SU-DHL-6 (cell line): ENCODE measurements at regions not wholly inside any gene's neighbourhood (a gene's known extent, or its start where the extent isn't known, plus 50 kb on each side); places are given as distances from the start of the nearest gene placed in this dataset.

ENCODE experiments used
- H2AFZ ChIP-seq: fragments of 200-600 bp; sonication (generic); 2 replicates; pipeline ENCODE4 v1.6.1; 2014; ENCODE audit warnings: low read depth, mild to moderate bottlenecking, moderate library complexity, mixed read lengths, antibody characterized with exemption, low read length; ENCODE audit not compliant: severe bottlenecking
- H3F3A ChIP-seq: fragments of 200-600 bp; shearing (Covaris generic); 2 replicates; pipeline ENCODE4 v1.6.0; 2016; ENCODE audit warnings: antibody characterized with exemption, mild to moderate bottlenecking; ENCODE audit not compliant: insufficient read depth
- H3K27ac ChIP-seq: fragments of 200-600 bp; sonication (generic); 2 replicates; pipeline ENCODE4 v1.5.1; 2016; ENCODE audit warnings: low read depth, mild to moderate bottlenecking, low read length, moderate library complexity, mixed read lengths
- H3K27me3 ChIP-seq: fragments of 200-600 bp; sonication (generic), shearing (Covaris generic); 2 replicates; pipeline ENCODE4 v1.6.0; 2014; ENCODE audit warnings: mild to moderate bottlenecking, low read length
- H3K36me3 ChIP-seq: fragments of 200-600 bp; sonication (generic); 2 replicates; pipeline ENCODE4 v1.6.1; 2014; ENCODE audit warnings: mild to moderate bottlenecking, low read length, mixed read lengths
- H3K4me2 ChIP-seq: fragments of 300-600, 200-600 bp; shearing (Covaris generic), sonication (generic); 2 replicates; pipeline ENCODE4 v1.6.0; 2014; ENCODE audit warnings: low read length, low read depth, mild to moderate bottlenecking; ENCODE audit not compliant: poor library complexity, severe bottlenecking
- H3K4me3 ChIP-seq: fragments of 200-600 bp; sonication (generic); 2 replicates; pipeline ENCODE4 v1.5.1; 2014; ENCODE audit warnings: antibody characterized with exemption, low read length, mild to moderate bottlenecking, mixed read lengths; ENCODE audit not compliant: insufficient read depth, poor library complexity, severe bottlenecking
- H3K79me2 ChIP-seq: fragments of 200-600 bp; sonication (generic); 2 replicates; pipeline ENCODE4 v1.6.1; 2014; ENCODE audit warnings: mild to moderate bottlenecking, low read length, moderate library complexity; ENCODE audit not compliant: insufficient read depth
- H3K9ac ChIP-seq: fragments of 200-600 bp; sonication (generic); 2 replicates; pipeline ENCODE4 v1.7.0; 2014; ENCODE audit warnings: mild to moderate bottlenecking, low read length
- H3K9me2 ChIP-seq: fragments of 200-600 bp; sonication (generic); replicated peaks from 2 replicates; pipeline ENCODE4 v1.6.1; 2014; ENCODE audit warnings: low read length; ENCODE audit not compliant: insufficient read depth
- H3K9me3 ChIP-seq: fragments of 200-600 bp; sonication (generic); 2 replicates; pipeline ENCODE4 v1.6.1; 2014; ENCODE audit warnings: low read length, mixed read lengths; ENCODE audit not compliant: insufficient read depth
- H4K20me1 ChIP-seq: fragments of 200-600 bp; sonication (generic); 2 replicates; pipeline ENCODE4 v1.6.1; 2014; ENCODE audit warnings: low read depth, mild to moderate bottlenecking, antibody characterized with exemption, low read length, moderate library complexity, mixed read lengths
- EZH2phosphoT487 ChIP-seq: fragments of 200-600 bp; sonication (generic), shearing (Covaris generic); conservative IDR thresholded peaks from 2 replicates; pipeline ENCODE4 v1.6.1; 2018; ENCODE audit warnings: mild to moderate bottlenecking, antibody characterized with exemption, low read length, moderate library complexity, mixed read lengths
- TF ChIP-seq, protein P1 (sequence below): fragments of 200-600 bp; sonication (generic); IDR thresholded peaks from one replicate; pipeline ENCODE4 v1.5.1; 2017; ENCODE audit warnings: antibody characterized with exemption, mild to moderate bottlenecking, low read length, moderate library complexity; ENCODE audit not compliant: insufficient read depth, poor library complexity, severe bottlenecking

DNA sequence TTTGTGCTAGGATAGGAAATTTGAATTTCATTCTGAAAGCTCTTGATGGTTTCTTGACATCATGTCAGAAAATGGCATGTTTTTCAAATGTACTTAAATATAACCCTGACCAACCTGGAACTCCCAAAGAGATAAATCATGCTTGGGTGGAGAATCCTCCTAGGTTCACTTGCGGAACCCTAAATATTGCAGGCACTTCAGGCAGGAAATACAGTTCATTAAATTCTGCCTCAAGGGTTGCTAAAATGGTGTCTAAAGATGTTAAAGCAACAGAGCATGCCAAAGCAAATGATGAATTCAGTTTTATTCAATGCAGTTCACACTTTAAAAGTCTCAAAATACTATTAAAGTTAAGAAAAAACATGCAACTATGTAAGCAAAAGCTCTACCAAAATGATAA, 415.9 kb downstream of the SLITRK6 start:
- Histone ChIP-seq H3K9me3 (no peaks in the 10 kb centered on the region), H3K4me2 (peak overlapping the region; percentile 9), H3K79me2 (no peaks in the 10 kb centered on the region), H3K9me2 (no peaks in the 10 kb centered on the region), H3K4me3 (no peak overlapping the region), H3K36me3 (no peaks in the 10 kb centered on the region), H4K20me1 (no peaks in the 10 kb centered on the region), H2AFZ (no peak overlapping the region), H3K27me3 (no peaks in the 10 kb centered on the region), H3F3A (no peaks in the 10 kb centered on the region), H3K27ac (no peak overlapping the region), H3K9ac (no peak overlapping the region)
- TF ChIP-seq EZH2phosphoT487: no peak
- TF ChIP-seq, protein P1, sequence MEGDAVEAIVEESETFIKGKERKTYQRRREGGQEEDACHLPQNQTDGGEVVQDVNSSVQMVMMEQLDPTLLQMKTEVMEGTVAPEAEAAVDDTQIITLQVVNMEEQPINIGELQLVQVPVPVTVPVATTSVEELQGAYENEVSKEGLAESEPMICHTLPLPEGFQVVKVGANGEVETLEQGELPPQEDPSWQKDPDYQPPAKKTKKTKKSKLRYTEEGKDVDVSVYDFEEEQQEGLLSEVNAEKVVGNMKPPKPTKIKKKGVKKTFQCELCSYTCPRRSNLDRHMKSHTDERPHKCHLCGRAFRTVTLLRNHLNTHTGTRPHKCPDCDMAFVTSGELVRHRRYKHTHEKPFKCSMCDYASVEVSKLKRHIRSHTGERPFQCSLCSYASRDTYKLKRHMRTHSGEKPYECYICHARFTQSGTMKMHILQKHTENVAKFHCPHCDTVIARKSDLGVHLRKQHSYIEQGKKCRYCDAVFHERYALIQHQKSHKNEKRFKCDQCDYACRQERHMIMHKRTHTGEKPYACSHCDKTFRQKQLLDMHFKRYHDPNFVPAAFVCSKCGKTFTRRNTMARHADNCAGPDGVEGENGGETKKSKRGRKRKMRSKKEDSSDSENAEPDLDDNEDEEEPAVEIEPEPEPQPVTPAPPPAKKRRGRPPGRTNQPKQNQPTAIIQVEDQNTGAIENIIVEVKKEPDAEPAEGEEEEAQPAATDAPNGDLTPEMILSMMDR: no peak

DNA sequence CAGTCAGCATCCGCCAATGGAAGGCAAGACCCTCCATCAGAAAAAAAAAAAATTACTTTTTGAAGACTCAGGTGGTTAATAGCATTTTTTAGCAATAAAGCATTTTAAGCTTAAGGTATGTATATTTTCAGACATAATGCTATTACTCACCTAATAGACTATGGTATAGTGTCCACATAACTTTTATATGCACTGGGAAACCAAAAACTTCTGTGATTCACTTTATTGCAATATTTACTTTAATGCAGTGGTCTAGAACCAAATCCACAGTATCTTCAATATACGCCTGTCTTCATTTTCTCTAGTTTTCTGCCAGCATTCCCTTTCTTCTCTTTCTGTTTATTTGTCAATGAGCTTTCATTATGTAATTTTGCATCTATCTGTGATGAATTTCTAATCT, 418.1 kb downstream of the SLITRK6 start:
- H3K27me3 ChIP-seq: no peaks in the 10 kb centered on the region
- H3K4me3 ChIP-seq: no peak overlapping the region
- no peak overlapping the region for H2AFZ ChIP-seq
- H3F3A ChIP-seq: no peaks in the 10 kb centered on the region
- no peaks in the 10 kb centered on the region for H3K79me2 ChIP-seq
- no peak overlapping the region for H3K9ac ChIP-seq
- H3K9me3 ChIP-seq: no peaks in the 10 kb centered on the region
- no peaks in the 10 kb centered on the region for H3K36me3 ChIP-seq
- TF ChIP-seq, protein P1: no peak
- no peak for TF ChIP-seq EZH2phosphoT487
- no peak overlapping the region for H3K4me2 ChIP-seq
- H3K9me2 ChIP-seq: no peaks in the 10 kb centered on the region
- no peaks in the 10 kb centered on the region for H4K20me1 ChIP-seq
- no peak overlapping the region for H3K27ac ChIP-seq

DNA sequence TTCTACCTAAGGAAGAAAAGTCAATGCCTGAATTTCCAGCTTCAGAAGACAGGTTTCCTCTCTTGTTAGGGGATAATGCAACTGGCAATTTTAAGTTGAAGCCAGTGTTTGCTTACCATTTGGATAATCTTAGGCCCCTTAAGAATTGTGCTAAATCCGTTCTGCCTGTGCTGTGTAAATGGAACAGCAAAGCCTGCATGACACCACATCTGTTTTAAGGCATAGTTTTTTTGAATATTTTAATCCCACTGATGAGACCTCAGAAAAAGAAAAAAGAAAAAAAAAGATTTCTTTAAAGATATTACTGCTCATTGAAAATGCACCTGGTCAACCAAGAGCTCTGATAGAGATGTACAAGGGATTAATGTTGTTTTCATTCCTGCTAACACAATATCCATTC, 419.2 kb downstream of the SLITRK6 start:
- Histone ChIP-seq H3K4me2 (peak overlapping the region; percentile 48), H3K9ac (no peak overlapping the region), H3K9me3 (no peaks in the 10 kb centered on the region), H3K27me3 (no peaks in the 10 kb centered on the region), H3K9me2 (no peaks in the 10 kb centered on the region), H2AFZ (no peak overlapping the region), H3K4me3 (peak overlapping the region; percentile 28), H3K27ac (no peak overlapping the region), H4K20me1 (no peaks in the 10 kb centered on the region), H3F3A (no peaks in the 10 kb centered on the region), H3K36me3 (no peaks in the 10 kb centered on the region), H3K79me2 (no peaks in the 10 kb centered on the region)
- TF ChIP-seq, protein P1: no peak
- no peak for TF ChIP-seq EZH2phosphoT487

DNA sequence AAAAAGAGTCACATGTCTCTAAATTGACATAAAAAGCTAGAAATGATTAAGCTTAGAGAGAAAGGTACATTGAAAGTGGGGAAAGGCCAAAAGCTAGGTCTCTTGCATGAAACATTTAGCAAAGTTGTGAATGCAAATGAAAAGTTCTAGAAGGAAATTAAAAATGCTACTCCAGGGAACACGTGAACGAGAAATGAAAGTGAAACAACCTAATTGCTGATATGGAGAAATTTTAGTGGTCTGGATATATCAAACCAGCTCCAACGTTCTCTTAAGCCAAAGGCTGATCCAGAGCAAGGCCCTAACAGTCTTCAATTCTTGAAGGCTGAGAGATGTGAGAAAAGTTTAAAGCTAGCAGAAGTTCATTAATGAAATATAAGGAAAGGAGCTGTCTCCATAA, 419.8 kb downstream of the SLITRK6 start:
- H3F3A ChIP-seq: no peaks in the 10 kb centered on the region
- peak overlapping the region; percentile 48 for H3K4me2 ChIP-seq
- TF ChIP-seq, protein P1: no peak
- TF ChIP-seq EZH2phosphoT487: no peak
- H3K9ac ChIP-seq: no peak overlapping the region
- no peaks in the 10 kb centered on the region for H3K9me3 ChIP-seq
- no peaks in the 10 kb centered on the region for H3K36me3 ChIP-seq
- H4K20me1 ChIP-seq: no peaks in the 10 kb centered on the region
- peak overlapping the region; percentile 62 for H2AFZ ChIP-seq
- peak overlapping the region; percentile 28 for H3K4me3 ChIP-seq
- no peak overlapping the region for H3K27ac ChIP-seq
- H3K27me3 ChIP-seq: no peaks in the 10 kb centered on the region
- no peaks in the 10 kb centered on the region for H3K9me2 ChIP-seq
- no peaks in the 10 kb centered on the region for H3K79me2 ChIP-seq
